SK-N-SH treated with all-trans-retinoic acid at 6 μM for 48 hours (cell line): ENCODE measurements at regions not wholly inside any gene's neighbourhood (a gene's known extent, or its start where the extent isn't known, plus 50 kb on each side); places are given as distances from the start of the nearest gene placed in this dataset.

Experiments
- ATAC-seq: fragments of 200-7000 bp; cut with Tn5 transposase; 3 replicates; pipeline ENCODE4 v1.9.1; 2020; ENCODE audit warnings: mild to moderate bottlenecking, moderate library complexity
- BACH2 ChIP-seq: fragments of 250-450 bp; sonication (Bioruptor Pico); IDR thresholded peaks from 2 replicates; pipeline ENCODE4 v1.9.0; 2021; ENCODE audit warnings: mild to moderate bottlenecking, borderline replicate concordance
- CREB5 ChIP-seq: fragments of 250-450 bp; sonication (Bioruptor Pico); IDR thresholded peaks from 2 replicates; pipeline ENCODE4 v1.5.1; 2020; ENCODE audit warnings: low read depth, mild to moderate bottlenecking, moderate library complexity
- CSDC2 ChIP-seq: fragments of 250-450 bp; sonication (Bioruptor Pico); IDR thresholded peaks from 2 replicates; pipeline ENCODE4 v1.5.0; 2020; ENCODE audit warnings: mild to moderate bottlenecking, moderate library complexity
- ESRRG ChIP-seq: fragments of 250-450 bp; sonication (Bioruptor Pico); IDR thresholded peaks from 2 replicates; pipeline ENCODE4 v1.6.1; 2021; ENCODE audit warnings: mild to moderate bottlenecking
- GLIS3 ChIP-seq: fragments of 250-450 bp; sonication (Bioruptor Pico); IDR thresholded peaks from 2 replicates; pipeline ENCODE4 v1.5.0; 2020; ENCODE audit warnings: mild to moderate bottlenecking, moderate library complexity
- ISL1 ChIP-seq: fragments of 250-450 bp; sonication (Bioruptor Pico); IDR thresholded peaks from 2 replicates; pipeline ENCODE4 v2.1.2; 2022; ENCODE audit warnings: mild to moderate bottlenecking, moderate library complexity
- OSR1 ChIP-seq: fragments of 250-450 bp; sonication (Bioruptor Pico); IDR thresholded peaks from 2 replicates; pipeline ENCODE4 v1.8.0; 2022; ENCODE audit warnings: moderate library complexity, mild to moderate bottlenecking, inconsistent platforms
- RARB ChIP-seq: fragments of 250-450 bp; sonication (Bioruptor Pico); IDR thresholded peaks from 2 replicates; pipeline ENCODE4 v1.8.0; 2021; ENCODE audit warnings: mild to moderate bottlenecking, moderate library complexity
- SNAI2 ChIP-seq: fragments of 250-450 bp; sonication (Bioruptor Pico); IDR thresholded peaks from 2 replicates; pipeline ENCODE4 v1.5.0; 2020; ENCODE audit warnings: mild to moderate bottlenecking, moderate library complexity
- TCF4 ChIP-seq: fragments of 250-450 bp; sonication (Bioruptor Pico); IDR thresholded peaks from 2 replicates; pipeline ENCODE4 v1.8.0; 2021; ENCODE audit warnings: mild to moderate bottlenecking, moderate library complexity, borderline replicate concordance
- TOX ChIP-seq: fragments of 250-450 bp; sonication (Bioruptor Pico); IDR thresholded peaks from 2 replicates; pipeline ENCODE4 v1.8.0; 2021; ENCODE audit warnings: mild to moderate bottlenecking, moderate library complexity, borderline replicate concordance
- ZC3H10 ChIP-seq: fragments of 250-450 bp; sonication (Bioruptor Pico); IDR thresholded peaks from 2 replicates; pipeline ENCODE4 v1.5.1; 2021; ENCODE audit warnings: mild to moderate bottlenecking, moderate library complexity
- ZFP3 ChIP-seq: fragments of 250-450 bp; sonication (Bioruptor Pico); IDR thresholded peaks from 2 replicates; pipeline ENCODE4 v1.5.0; 2020; ENCODE audit warnings: mild to moderate bottlenecking, moderate library complexity
- ZFP30 ChIP-seq: fragments of 450-650 bp; formaldehyde crosslinking; IDR thresholded peaks from 2 replicates; pipeline ENCODE4 v1.5.0; 2022; ENCODE audit warnings: mild to moderate bottlenecking, moderate library complexity
- ZNF565 ChIP-seq: fragments of 450-650 bp; formaldehyde crosslinking; conservative IDR thresholded peaks from 2 replicates; pipeline ENCODE4 v1.5.0; 2020; ENCODE audit warnings: low read depth, mild to moderate bottlenecking, moderate library complexity
- ZNF70 ChIP-seq: fragments of 450-650 bp; formaldehyde crosslinking; IDR thresholded peaks from 2 replicates; pipeline ENCODE4 v1.5.0; 2020; ENCODE audit warnings: mild to moderate bottlenecking, moderate library complexity
- ZNF8 ChIP-seq: fragments of 450-650 bp; formaldehyde crosslinking; IDR thresholded peaks from 2 replicates; pipeline ENCODE4 v1.5.0; 2020; ENCODE audit warnings: mild to moderate bottlenecking, moderate library complexity
- TF ChIP-seq, protein P1 (sequence below): fragments of 250-450 bp; sonication (Bioruptor Pico); IDR thresholded peaks from 2 replicates; pipeline ENCODE4 v1.8.0; 2020; ENCODE audit warnings: mild to moderate bottlenecking, moderate library complexity, borderline replicate concordance
- TF ChIP-seq, protein P2 (sequence below): fragments of 250-450 bp; sonication (Bioruptor Pico); IDR thresholded peaks from 2 replicates; pipeline ENCODE4 v1.5.1; 2021; ENCODE audit warnings: mild to moderate bottlenecking, moderate library complexity
- TF ChIP-seq, protein P3 (sequence below): fragments of 250-450 bp; sonication (Bioruptor Pico); IDR thresholded peaks from 2 replicates; pipeline ENCODE4 v1.8.0; 2021; ENCODE audit warnings: low read depth, mild to moderate bottlenecking, moderate library complexity, borderline replicate concordance
- TF ChIP-seq, protein P4 (sequence below): fragments of 250-450 bp; sonication (Bioruptor Pico); IDR thresholded peaks from 2 replicates; pipeline ENCODE4 v1.5.0; 2020; ENCODE audit warnings: mild to moderate bottlenecking, moderate library complexity

- ATAC-seq = no peak
- no peak for TF ChIP-seq ZC3H10 (CRISPR knock-in tag)
- TF ChIP-seq TCF4 (CRISPR knock-in tag) = no peak
- TF ChIP-seq, protein P1, sequence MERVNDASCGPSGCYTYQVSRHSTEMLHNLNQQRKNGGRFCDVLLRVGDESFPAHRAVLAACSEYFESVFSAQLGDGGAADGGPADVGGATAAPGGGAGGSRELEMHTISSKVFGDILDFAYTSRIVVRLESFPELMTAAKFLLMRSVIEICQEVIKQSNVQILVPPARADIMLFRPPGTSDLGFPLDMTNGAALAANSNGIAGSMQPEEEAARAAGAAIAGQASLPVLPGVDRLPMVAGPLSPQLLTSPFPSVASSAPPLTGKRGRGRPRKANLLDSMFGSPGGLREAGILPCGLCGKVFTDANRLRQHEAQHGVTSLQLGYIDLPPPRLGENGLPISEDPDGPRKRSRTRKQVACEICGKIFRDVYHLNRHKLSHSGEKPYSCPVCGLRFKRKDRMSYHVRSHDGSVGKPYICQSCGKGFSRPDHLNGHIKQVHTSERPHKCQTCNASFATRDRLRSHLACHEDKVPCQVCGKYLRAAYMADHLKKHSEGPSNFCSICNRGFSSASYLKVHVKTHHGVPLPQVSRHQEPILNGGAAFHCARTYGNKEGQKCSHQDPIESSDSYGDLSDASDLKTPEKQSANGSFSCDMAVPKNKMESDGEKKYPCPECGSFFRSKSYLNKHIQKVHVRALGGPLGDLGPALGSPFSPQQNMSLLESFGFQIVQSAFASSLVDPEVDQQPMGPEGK (CRISPR knock-in tag) = no peak
- no peak for TF ChIP-seq ZNF8 (CRISPR knock-in tag)
- TF ChIP-seq ESRRG = no peak
- no peak for TF ChIP-seq ZNF565 (CRISPR knock-in tag)
- no peak for TF ChIP-seq GLIS3 (CRISPR knock-in tag)
- TF ChIP-seq ZFP30 = no peak
- no peak for TF ChIP-seq CREB5 (CRISPR knock-in tag)
- no peak for TF ChIP-seq TOX
- no peak for TF ChIP-seq OSR1 (CRISPR knock-in tag)
- TF ChIP-seq, all 23 proteins: peak for 0
Observed at GRCh38 chr21:27814226-27814625, 847.3 kb upstream of the ADAMTS5 start.

- TF ChIP-seq RARB (no peak), SNAI2 (CRISPR knock-in tag) (no peak), TCF4 (CRISPR knock-in tag) (no peak), ZFP3 (CRISPR knock-in tag) (no peak), TOX (no peak), CREB5 (CRISPR knock-in tag) (no peak), ISL1 (CRISPR knock-in tag) (no peak), ZNF70 (CRISPR knock-in tag) (no peak), OSR1 (CRISPR knock-in tag) (no peak), CSDC2 (CRISPR knock-in tag) (no peak), GLIS3 (CRISPR knock-in tag) (no peak), ZNF565 (CRISPR knock-in tag) (no peak), BACH2 (CRISPR knock-in tag) (no peak), ZFP30 (no peak), ZNF8 (CRISPR knock-in tag) (no peak)
- TF ChIP-seq, protein P2, sequence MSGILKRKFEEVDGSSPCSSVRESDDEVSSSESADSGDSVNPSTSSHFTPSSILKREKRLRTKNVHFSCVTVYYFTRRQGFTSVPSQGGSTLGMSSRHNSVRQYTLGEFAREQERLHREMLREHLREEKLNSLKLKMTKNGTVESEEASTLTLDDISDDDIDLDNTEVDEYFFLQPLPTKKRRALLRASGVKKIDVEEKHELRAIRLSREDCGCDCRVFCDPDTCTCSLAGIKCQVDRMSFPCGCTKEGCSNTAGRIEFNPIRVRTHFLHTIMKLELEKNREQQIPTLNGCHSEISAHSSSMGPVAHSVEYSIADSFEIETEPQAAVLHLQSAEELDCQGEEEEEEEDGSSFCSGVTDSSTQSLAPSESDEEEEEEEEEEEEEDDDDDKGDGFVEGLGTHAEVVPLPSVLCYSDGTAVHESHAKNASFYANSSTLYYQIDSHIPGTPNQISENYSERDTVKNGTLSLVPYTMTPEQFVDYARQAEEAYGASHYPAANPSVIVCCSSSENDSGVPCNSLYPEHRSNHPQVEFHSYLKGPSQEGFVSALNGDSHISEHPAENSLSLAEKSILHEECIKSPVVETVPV (CRISPR knock-in tag) = no peak
- TF ChIP-seq, protein P3, sequence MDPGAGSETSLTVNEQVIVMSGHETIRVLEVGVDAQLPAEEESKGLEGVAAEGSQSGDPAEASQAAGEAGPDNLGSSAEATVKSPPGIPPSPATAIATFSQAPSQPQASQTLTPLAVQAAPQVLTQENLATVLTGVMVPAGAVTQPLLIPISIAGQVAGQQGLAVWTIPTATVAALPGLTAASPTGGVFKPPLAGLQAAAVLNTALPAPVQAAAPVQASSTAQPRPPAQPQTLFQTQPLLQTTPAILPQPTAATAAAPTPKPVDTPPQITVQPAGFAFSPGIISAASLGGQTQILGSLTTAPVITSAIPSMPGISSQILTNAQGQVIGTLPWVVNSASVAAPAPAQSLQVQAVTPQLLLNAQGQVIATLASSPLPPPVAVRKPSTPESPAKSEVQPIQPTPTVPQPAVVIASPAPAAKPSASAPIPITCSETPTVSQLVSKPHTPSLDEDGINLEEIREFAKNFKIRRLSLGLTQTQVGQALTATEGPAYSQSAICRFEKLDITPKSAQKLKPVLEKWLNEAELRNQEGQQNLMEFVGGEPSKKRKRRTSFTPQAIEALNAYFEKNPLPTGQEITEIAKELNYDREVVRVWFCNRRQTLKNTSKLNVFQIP = no peak
- TF ChIP-seq, protein P1 (CRISPR knock-in tag) = no peak
- TF ChIP-seq, protein P4, sequence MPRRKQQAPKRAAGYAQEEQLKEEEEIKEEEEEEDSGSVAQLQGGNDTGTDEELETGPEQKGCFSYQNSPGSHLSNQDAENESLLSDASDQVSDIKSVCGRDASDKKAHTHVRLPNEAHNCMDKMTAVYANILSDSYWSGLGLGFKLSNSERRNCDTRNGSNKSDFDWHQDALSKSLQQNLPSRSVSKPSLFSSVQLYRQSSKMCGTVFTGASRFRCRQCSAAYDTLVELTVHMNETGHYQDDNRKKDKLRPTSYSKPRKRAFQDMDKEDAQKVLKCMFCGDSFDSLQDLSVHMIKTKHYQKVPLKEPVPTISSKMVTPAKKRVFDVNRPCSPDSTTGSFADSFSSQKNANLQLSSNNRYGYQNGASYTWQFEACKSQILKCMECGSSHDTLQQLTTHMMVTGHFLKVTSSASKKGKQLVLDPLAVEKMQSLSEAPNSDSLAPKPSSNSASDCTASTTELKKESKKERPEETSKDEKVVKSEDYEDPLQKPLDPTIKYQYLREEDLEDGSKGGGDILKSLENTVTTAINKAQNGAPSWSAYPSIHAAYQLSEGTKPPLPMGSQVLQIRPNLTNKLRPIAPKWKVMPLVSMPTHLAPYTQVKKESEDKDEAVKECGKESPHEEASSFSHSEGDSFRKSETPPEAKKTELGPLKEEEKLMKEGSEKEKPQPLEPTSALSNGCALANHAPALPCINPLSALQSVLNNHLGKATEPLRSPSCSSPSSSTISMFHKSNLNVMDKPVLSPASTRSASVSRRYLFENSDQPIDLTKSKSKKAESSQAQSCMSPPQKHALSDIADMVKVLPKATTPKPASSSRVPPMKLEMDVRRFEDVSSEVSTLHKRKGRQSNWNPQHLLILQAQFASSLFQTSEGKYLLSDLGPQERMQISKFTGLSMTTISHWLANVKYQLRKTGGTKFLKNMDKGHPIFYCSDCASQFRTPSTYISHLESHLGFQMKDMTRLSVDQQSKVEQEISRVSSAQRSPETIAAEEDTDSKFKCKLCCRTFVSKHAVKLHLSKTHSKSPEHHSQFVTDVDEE (CRISPR knock-in tag) = no peak
- no peak for ATAC-seq
Observed at GRCh38 chr21:27813750-27814149, 846.9 kb upstream of the ADAMTS5 start.
